ENCODE measurements at regions not wholly inside any gene's neighbourhood (a gene's known extent, or its start where the extent isn't known, plus 50 kb on each side); places are given as distances from the start of the nearest gene placed in this dataset.

DNA sequence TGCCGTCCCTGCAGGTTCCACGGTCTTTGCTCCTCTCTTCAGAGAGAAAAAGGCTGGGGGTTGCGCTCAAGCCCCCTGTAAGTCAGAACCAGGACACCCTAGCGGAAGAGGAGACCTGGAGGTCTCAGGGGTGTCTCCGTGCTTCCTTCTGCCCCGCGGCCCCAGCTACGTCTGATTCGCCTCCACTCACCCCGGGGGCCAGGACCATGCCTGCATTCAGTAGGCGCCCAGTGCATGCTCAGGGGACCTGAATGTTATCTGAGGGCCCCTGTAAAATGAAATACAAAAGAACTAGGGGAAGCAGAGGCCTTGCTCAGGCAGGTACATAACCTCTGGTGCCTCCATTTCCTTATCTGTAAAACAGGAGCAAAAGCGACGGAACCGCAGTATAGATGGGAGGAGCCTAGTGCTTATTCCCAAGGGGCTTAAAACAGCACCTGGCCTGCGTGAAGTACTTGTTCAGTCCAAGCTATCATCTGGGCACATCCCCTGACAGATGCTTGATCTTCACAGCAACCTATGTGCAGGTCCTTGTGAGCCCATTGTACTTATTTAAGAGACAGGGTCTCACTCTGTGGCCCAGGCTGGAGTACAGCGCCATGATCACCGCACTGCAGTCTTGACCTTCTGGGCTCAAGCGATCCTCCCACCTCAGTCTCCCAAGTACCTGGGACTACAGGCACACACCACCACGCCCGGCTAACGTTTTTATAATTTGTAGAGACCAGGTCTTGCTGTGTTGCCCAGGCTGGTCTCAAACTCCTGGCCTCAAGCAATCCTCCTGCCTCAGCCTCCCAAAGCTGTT is 110.3 kb upstream of the NCOR2 start:
- H3K23ac ChIP-seq (ENCODE audit: low read depth, low read length), result no peak overlapping the region
- no peak overlapping the region for H3K4me3 ChIP-seq (ENCODE audit: insufficient read depth, low read depth, low read length)
- no peak overlapping the region for H4K8ac ChIP-seq (ENCODE audit: low read depth in 2 of 2, low read length in 2 of 2)
- no peak overlapping the region for H3K4me2 ChIP-seq (ENCODE audit: low read depth, low read length)
- no peak overlapping the region for H3K9ac ChIP-seq (ENCODE audit: low read depth, low read length)
- intact Hi-C loops (cut with micrococcal nuclease) (no loop called here), dilution Hi-C loops (cut with HindIII; ENCODE audit: low sequenced_read_pairs, unreplicated experiment) (no loop called here), in situ Hi-C loops (cut with MboI; ENCODE audit: low sequenced_read_pairs) (no loop called here)
- no peak overlapping the region for H2BK20ac ChIP-seq (ENCODE audit: low read depth, low read length)
- 0 out of 2 replicates have a peak overlapping the region, but pooled peaks have one; percentile 21 for H4K91ac ChIP-seq (ENCODE audit: insufficient read depth, low read depth, low read length)
- H3K9me1 ChIP-seq (ENCODE audit: insufficient read depth, low read length), result peaks cover 10% of the 10 kb centered on the region
- 0 out of 3 replicates have a peak overlapping the region, but pooled peaks have one; percentile 37 for H2BK15ac ChIP-seq (ENCODE audit: low read depth, low read length)
- H2AK9ac ChIP-seq (replicated peaks; ENCODE audit: low read depth, low read length, poor library complexity), result no peak overlapping the region
- H2AK5ac ChIP-seq (ENCODE audit: low read depth, low read length), result peak overlapping the region; percentile 93
- H3K4ac ChIP-seq (ENCODE audit: low read depth, low read length), result no peak overlapping the region
- H3K27me3 ChIP-seq (ENCODE audit: control insufficient read depth, insufficient read depth, low read length), result no peaks in the 10 kb centered on the region
- H3K56ac ChIP-seq (ENCODE audit: extremely low read depth, insufficient read depth, low read length), result no peak overlapping the region
- no peaks in the 10 kb centered on the region for H4K20me1 ChIP-seq (ENCODE audit: insufficient read depth, low read length)
- 96% methylated on average over 8 of the region's 21 CpGs; no CpG with 5 or more reads in 1 of the 2 experiments for WGBS, 2 experiments (ENCODE audit: extremely low coverage in 2 of 2, insufficient read length in 1 of 2)
- POLR2A ChIA-PET (ENCODE audit: unreplicated experiment), result no interaction called here
- no peak overlapping the region for H3K14ac ChIP-seq (replicated peaks; ENCODE audit: low read depth, low read length)
- H2BK120ac ChIP-seq (ENCODE audit: low read depth, low read length), result peak overlapping the region; percentile 29; the same call in 1 of the 2 replicates
- BruUV-seq (replicated peaks), result no TSS peak
- CTCF ChIA-PET, result no interaction called here
- no peak overlapping the region for H2BK5ac ChIP-seq (ENCODE audit: low read depth, low read length, poor library complexity, severe bottlenecking)
- no peak overlapping the region for H4K5ac ChIP-seq (ENCODE audit: low read depth, low read length)
- no peak overlapping the region for H2AFZ ChIP-seq (replicated peaks; ENCODE audit: low read length, poor library complexity)
- ATAC-seq (ENCODE audit: low read depth), result no peak
- no peak for DNase-seq
- peaks cover 28% of the 10 kb centered on the region for H3K4me1 ChIP-seq (ENCODE audit: control insufficient read depth, insufficient read depth, low read length)
- peaks cover 0 to 4% of the 10 kb centered on the region in 2 experiments; a peak in 1 of 4 replicates for H3K79me1 ChIP-seq (ENCODE audit: low read depth in 1 of 2, low read length in 2 of 2)
- no peaks in the 10 kb centered on the region for H3K36me3 ChIP-seq (ENCODE audit: control insufficient read depth, insufficient read depth, low read length)
- H3K27ac ChIP-seq (ENCODE audit: insufficient read depth, low read length), result no peak overlapping the region
- H3K18ac ChIP-seq (ENCODE audit: low read depth, low read length), result no peak overlapping the region
- TF ChIP-seq CEBPB (IDR thresholded peaks at IDR 0.05; ENCODE audit: low read depth, low read length) (no peak), POLR2A (IDR thresholded peaks at IDR 0.05; ENCODE audit: low read depth, low read length) (no peak), MAFK (IDR thresholded peaks at IDR 0.05; ENCODE audit: low read depth, low read length) (no peak), RCOR1 (IDR thresholded peaks at IDR 0.05; ENCODE audit: insufficient replicate concordance, low read length) (no peak)
- no peaks in the 10 kb centered on the region for H3K9me3 ChIP-seq (ENCODE audit: control insufficient read depth, insufficient read depth, low read length)

Data from IMR-90 (cell line).